GM23338 (cell line): ENCODE measurements at regions not wholly inside any gene's neighbourhood (a gene's known extent, or its start where the extent isn't known, plus 50 kb on each side); places are given as distances from the start of the nearest gene placed in this dataset.

Source experiments
- ATAC-seq: fragments of 200-7000 bp; cut with Tn5 transposase; 3 replicates; pipeline ENCODE4 v1.9.1; 2020
- DNase-seq: peaks from one replicate; pipeline ENCODE4 v3.0.0-alpha.2; 2015; ENCODE audit warnings: low spot score
- H2AFZ ChIP-seq: fragments of 200-600 bp; sonication (generic); 2 replicates; pipeline ENCODE4 v1.8.0; 2016; ENCODE audit warnings: antibody characterized with exemption, mild to moderate bottlenecking, moderate library complexity
- H3F3A ChIP-seq: fragments of 200-600 bp; sonication (generic); replicated peaks from 2 replicates; pipeline ENCODE4 v1.8.0; 2017; ENCODE audit warnings: antibody characterized with exemption, mixed run types, low read depth
- H3K27ac ChIP-seq: fragments of 200-600 bp; sonication (generic); 2 replicates; pipeline ENCODE4 v1.6.1; 2016; ENCODE audit warnings: low read depth
- H3K27me3 ChIP-seq: fragments of 200-600 bp; sonication (generic); 2 replicates; pipeline ENCODE4 v1.8.0; 2016; ENCODE audit warnings: mild to moderate bottlenecking, mixed run types, moderate library complexity; ENCODE audit not compliant: insufficient read depth
- H3K36me3 ChIP-seq: fragments of 200-600 bp; sonication (generic); 2 replicates; pipeline ENCODE4 v1.8.0; 2016; ENCODE audit warnings: mild to moderate bottlenecking; ENCODE audit not compliant: insufficient read depth
- H3K4me1 ChIP-seq: fragments of 200-600 bp; sonication (generic); 2 replicates; pipeline ENCODE4 v1.8.0; 2016; ENCODE audit warnings: mild to moderate bottlenecking, moderate library complexity; ENCODE audit not compliant: insufficient read depth
- H3K4me2 ChIP-seq: fragments of 200-600 bp; sonication (generic); 2 replicates; pipeline ENCODE4 v1.7.1; 2017; ENCODE audit warnings: mixed run types
- H3K4me3 ChIP-seq: fragments of 200-600 bp; sonication (generic); 2 replicates; pipeline ENCODE4 v1.6.1; 2016; ENCODE audit warnings: mixed run types
- H3K79me2 ChIP-seq: fragments of 200-600 bp; sonication (generic); replicated peaks from 2 replicates; pipeline ENCODE4 v1.8.0; 2017; ENCODE audit warnings: mild to moderate bottlenecking; ENCODE audit not compliant: insufficient read depth
- H3K9me2 ChIP-seq: fragments of 200-600 bp; sonication (generic); 2 replicates; pipeline ENCODE4 v1.8.0; 2017; ENCODE audit not compliant: insufficient read depth
- H4K20me1 ChIP-seq: fragments of 200-600 bp; sonication (generic); replicated peaks from 2 replicates; pipeline ENCODE4 v1.8.0; 2017; ENCODE audit warnings: mild to moderate bottlenecking; ENCODE audit not compliant: insufficient read depth
- H3K27ac Mint-ChIP-seq: 2 replicates; pipeline ENCODE4 v1.8.0; 2020; ENCODE audit warnings: inconsistent platforms, mild to moderate bottlenecking, moderate library complexity, mixed read lengths
- H3K27me3 Mint-ChIP-seq: 3 replicates; pipeline ENCODE4 v1.8.0; 2022; ENCODE audit warnings: low read depth, mild to moderate bottlenecking, moderate library complexity, mixed read lengths, inconsistent platforms; ENCODE audit not compliant: insufficient read depth, poor library complexity
- H3K36me3 Mint-ChIP-seq: 3 replicates; pipeline ENCODE4 v1.8.0; 2021; ENCODE audit warnings: low read depth, mild to moderate bottlenecking, inconsistent platforms, moderate library complexity, mixed read lengths
- H3K4me1 Mint-ChIP-seq: 3 replicates; pipeline ENCODE4 v1.8.0; 2020; ENCODE audit warnings: mild to moderate bottlenecking, inconsistent platforms, mixed read lengths
- H3K4me3 Mint-ChIP-seq: 3 replicates; pipeline ENCODE4 v1.8.0; 2021; ENCODE audit warnings: moderate library complexity, mild to moderate bottlenecking, inconsistent platforms, mixed read lengths
- H3K9me3 Mint-ChIP-seq: 3 replicates; pipeline ENCODE4 v1.8.0; 2020; ENCODE audit warnings: moderate library complexity, mild to moderate bottlenecking, inconsistent platforms, mixed read lengths
- CREB1 ChIP-seq: fragments of 250-450 bp; sonication (Bioruptor Pico); IDR thresholded peaks from 2 replicates; pipeline ENCODE4 v1.5.0; 2020; ENCODE audit warnings: low read depth, mild to moderate bottlenecking, moderate library complexity
- CTCF ChIP-seq, 2 experiments: fragments of 200-600 bp in 1 of 2; sonication (generic) in 1 of 2; conservative IDR thresholded peaks; 2 replicates each; pipeline versions ENCODE4 v1.5.1 to v1.6.1; 2016 to 2017; ENCODE audit warnings: antibody characterized with exemption in 2 of 2, low read depth in 2 of 2, mild to moderate bottlenecking in 2 of 2, moderate library complexity in 1 of 2
- ETS1 ChIP-seq: IDR thresholded peaks from 2 replicates; pipeline ENCODE4 v1.6.1; 2016; ENCODE audit warnings: antibody characterized with exemption
- EZH2 ChIP-seq: fragments of 200-600 bp; sonication (generic); IDR thresholded peaks from one replicate; pipeline ENCODE4 v1.8.0; 2017; ENCODE audit warnings: antibody characterized with exemption, mild to moderate bottlenecking, low read depth; ENCODE audit not compliant: unreplicated experiment
- EZH2phosphoT487 ChIP-seq: fragments of 200-600 bp; sonication (generic); IDR thresholded peaks from one replicate; pipeline ENCODE4 v1.8.1; 2018; ENCODE audit warnings: antibody characterized with exemption; ENCODE audit not compliant: unreplicated experiment
- JUNB ChIP-seq: IDR thresholded peaks from one replicate; pipeline ENCODE4 v1.6.1; 2016; ENCODE audit warnings: antibody characterized with exemption; ENCODE audit not compliant: unreplicated experiment
- NANOG ChIP-seq: IDR thresholded peaks from 2 replicates; pipeline ENCODE4 v1.6.1; 2016; ENCODE audit warnings: antibody characterized with exemption, borderline replicate concordance
- POLR2AphosphoS5 ChIP-seq: IDR thresholded peaks from 2 replicates; pipeline ENCODE4 v1.6.1; 2016; ENCODE audit warnings: antibody characterized with exemption, low read depth
- REST ChIP-seq: IDR thresholded peaks from one replicate; pipeline ENCODE4 v1.6.1; 2018; ENCODE audit warnings: antibody characterized with exemption; ENCODE audit not compliant: unreplicated experiment
- STAT1 ChIP-seq: IDR thresholded peaks from one replicate; pipeline ENCODE4 v1.6.1; 2016; ENCODE audit warnings: antibody characterized with exemption; ENCODE audit not compliant: unreplicated experiment
- ZNF114 ChIP-seq: fragments of 250-450 bp; sonication (Bioruptor Pico); IDR thresholded peaks from 2 replicates; pipeline ENCODE4 v1.5.0; 2020; ENCODE audit warnings: mild to moderate bottlenecking, moderate library complexity
- ZNF331 ChIP-seq: fragments of 250-450 bp; sonication (Bioruptor Pico); IDR thresholded peaks from 2 replicates; pipeline ENCODE4 v1.5.0; 2020; ENCODE audit warnings: low read depth, mild to moderate bottlenecking, moderate library complexity
- ZNF462 ChIP-seq: fragments of 250-450 bp; sonication (Bioruptor Pico); IDR thresholded peaks from 2 replicates; pipeline ENCODE4 v1.5.0; 2020; ENCODE audit warnings: mild to moderate bottlenecking, moderate library complexity

GRCh38 chr2:7906431-7906830 is 775.4 kb upstream of the ID2 start:
- no peak for TF ChIP-seq ZNF114
- no peak for TF ChIP-seq STAT1
- TF ChIP-seq REST, result no peak
- TF ChIP-seq POLR2AphosphoS5, result no peak
- TF ChIP-seq ZNF331 (CRISPR knock-in tag), result no peak
- no peak for TF ChIP-seq EZH2
- TF ChIP-seq EZH2phosphoT487, result no peak
- no peak for TF ChIP-seq ETS1
- no peak for TF ChIP-seq ZNF462
- no peak for TF ChIP-seq JUNB
- TF ChIP-seq NANOG, result no peak
- TF ChIP-seq CREB1, result no peak
- TF ChIP-seq CTCF (conservative IDR thresholded peaks at IDR 0.05; ENCODE audit: low read depth in 2 of 2), result no peak
- Mint-ChIP-seq H3K27me3 (peaks cover 2% of the 10 kb centered on the region), H3K4me1 (peaks cover 16% of the 10 kb centered on the region), H3K9me3 (peaks cover 16% of the 10 kb centered on the region; the same call in 2 of the 3 replicates), H3K36me3 (peaks cover 30% of the 10 kb centered on the region), H3K27ac (no peak overlapping the region), H3K4me3 (no peak overlapping the region)
- DNase-seq (no peak), ATAC-seq (no peak)
- Histone ChIP-seq H3K27ac (peak overlapping the region; percentile 36; the same call in 1 of the 2 replicates), H4K20me1 (no peaks in the 10 kb centered on the region), H3K79me2 (no peaks in the 10 kb centered on the region), H3K4me3 (no peak overlapping the region), H3K36me3 (peaks cover 4% of the 10 kb centered on the region; the same call in 1 of the 2 replicates), H3F3A (no peaks in the 10 kb centered on the region), H3K9me2 (peaks cover 12% of the 10 kb centered on the region), H3K27me3 (no peaks in the 10 kb centered on the region), H3K4me1 (no peaks in the 10 kb centered on the region), H3K4me2 (no peak overlapping the region), H2AFZ (no peak overlapping the region)
